Fibroblast of skin of left quadriceps (primary cell): ENCODE measurements at regions not wholly inside any gene's neighbourhood (a gene's known extent, or its start where the extent isn't known, plus 50 kb on each side); places are given as distances from the start of the nearest gene placed in this dataset.

ENCODE experiments used
- DNase-seq, 2 experiments: peaks; one replicate each; pipeline ENCODE4 v3.0.0-alpha.2; 2013; ENCODE audit warnings: low read depth in 2 of 2

GRCh38 chr5:167998148-167998767 lies 293.2 kb upstream of the WWC1 start:
- peak; percentile 14 to 20 for DNase-seq

- no peak for DNase-seq
Observed at GRCh38 chr5:167999182-167999581, 292.3 kb upstream of the WWC1 start.

GRCh38 chr5:168001318-168001717 lies 290.1 kb upstream of the WWC1 start:
- DNase-seq = no peak

GRCh38 chr5:168002116-168002515 lies 289.3 kb upstream of the WWC1 start:
- DNase-seq = no peak

GRCh38 chr5:168005093-168005492 lies 286.4 kb upstream of the WWC1 start:
- DNase-seq = no peak

GRCh38 chr5:168005936-168006335 lies 285.5 kb upstream of the WWC1 start:
- DNase-seq = no peak

GRCh38 chr5:168006456-168007130 lies 284.9 kb upstream of the WWC1 start:
- peak; percentile 45 to 50 for DNase-seq

- no peak for DNase-seq
Observed at GRCh38 chr5:168007286-168007685, 284.2 kb upstream of the WWC1 start.

GRCh38 chr5:168008555-168008954 lies 282.9 kb upstream of the WWC1 start:
- no peak for DNase-seq

- DNase-seq = no peak
Observed at GRCh38 chr5:168011096-168011495, 280.3 kb upstream of the WWC1 start.

- DNase-seq = no peak
Observed at GRCh38 chr5:168012006-168012405, 279.4 kb upstream of the WWC1 start.

- no peak for DNase-seq
Observed at GRCh38 chr5:168013546-168013945, 277.9 kb upstream of the WWC1 start.

GRCh38 chr5:168014433-168015123 lies 276.9 kb upstream of the WWC1 start:
- DNase-seq = no peak

GRCh38 chr5:168015506-168015905 lies 275.9 kb upstream of the WWC1 start:
- peak; percentile 70 to 74 for DNase-seq

- no peak for DNase-seq
Observed at GRCh38 chr5:168017313-168017712, 274.1 kb upstream of the WWC1 start.

GRCh38 chr5:168019143-168019542 lies 272.3 kb upstream of the WWC1 start:
- no peak for DNase-seq

GRCh38 chr5:168020542-168021294 lies 270.7 kb upstream of the WWC1 start:
- no peak for DNase-seq

GRCh38 chr5:168022446-168023169 lies 268.8 kb upstream of the WWC1 start:
- DNase-seq = no peak

GRCh38 chr5:168023191-168023590 lies 268.3 kb upstream of the WWC1 start:
- DNase-seq = no peak

GRCh38 chr5:168024306-168024705 lies 267.1 kb upstream of the WWC1 start:
- no peak for DNase-seq

- no peak for DNase-seq
Observed at GRCh38 chr5:168027007-168027406, 264.4 kb upstream of the WWC1 start.

- DNase-seq = no peak
Observed at GRCh38 chr5:168030912-168031311, 260.5 kb upstream of the WWC1 start.
